Adipocyte (in vitro differentiated cells): ENCODE measurements at regions not wholly inside any gene's neighbourhood (a gene's known extent, or its start where the extent isn't known, plus 50 kb on each side); places are given as distances from the start of the nearest gene placed in this dataset.

Source experiments
- DNase-seq: peaks from one replicate; pipeline ENCODE4 v3.0.0-alpha.2; 2015; ENCODE audit warnings: low read depth
- H3K27me3 ChIP-seq: replicated peaks from 2 replicates; pipeline ENCODE4 v1.7.0; 2013; ENCODE audit warnings: mild to moderate bottlenecking, low read length, moderate library complexity; ENCODE audit not compliant: control insufficient read depth, insufficient read depth
- H3K36me3 ChIP-seq: 2 replicates; pipeline ENCODE4 v1.7.0; 2013; ENCODE audit warnings: low read length, mild to moderate bottlenecking, moderate library complexity; ENCODE audit not compliant: control insufficient read depth, insufficient read depth, severe bottlenecking
- H3K4me1 ChIP-seq: 2 replicates; pipeline ENCODE4 v1.7.0; 2013; ENCODE audit warnings: mild to moderate bottlenecking, low read length, moderate library complexity; ENCODE audit not compliant: control insufficient read depth, insufficient read depth
- H3K4me3 ChIP-seq: 2 replicates; pipeline ENCODE4 v1.7.0; 2013; ENCODE audit warnings: mild to moderate bottlenecking, low read length, moderate library complexity
- H3K9ac ChIP-seq: 2 replicates; pipeline ENCODE4 v1.7.0; 2013; ENCODE audit warnings: mild to moderate bottlenecking, low read length, moderate library complexity
- H3K9me3 ChIP-seq: 2 replicates; pipeline ENCODE4 v1.7.0; 2013; ENCODE audit warnings: mild to moderate bottlenecking, low read length, moderate library complexity; ENCODE audit not compliant: control insufficient read depth

GRCh38 chr7:67423065-67423464, 426.4 kb downstream of the TYW1 start:
- no peak for DNase-seq
- H3K4me1 ChIP-seq = no peaks in the 10 kb centered on the region

GRCh38 chr7:67426654-67427053, 430.0 kb downstream of the TYW1 start:
- H3K4me3 ChIP-seq = no peak overlapping the region
- H3K4me1 ChIP-seq = no peaks in the 10 kb centered on the region
- DNase-seq = no peak
- H3K9me3 ChIP-seq = no peaks in the 10 kb centered on the region
- H3K9ac ChIP-seq = no peak overlapping the region
- no peaks in the 10 kb centered on the region for H3K27me3 ChIP-seq
- H3K36me3 ChIP-seq = no peaks in the 10 kb centered on the region

More at GRCh38 chr7:67423065-67423464, 426.4 kb downstream of the TYW1 start:
- Histone ChIP-seq H3K27me3 (no peaks in the 10 kb centered on the region), H3K9ac (no peak overlapping the region), H3K36me3 (no peaks in the 10 kb centered on the region), H3K9me3 (no peaks in the 10 kb centered on the region), H3K4me3 (no peak overlapping the region)

- H3K9me3 ChIP-seq = peaks cover 11% of the 10 kb centered on the region
- no peak for DNase-seq
Observed at GRCh38 chr7:67429735-67430134, 433.1 kb downstream of the TYW1 start.

GRCh38 chr7:67432536-67433234, 436.1 kb downstream of the TYW1 start:
- Histone ChIP-seq H3K27me3 (no peaks in the 10 kb centered on the region), H3K4me1 (no peaks in the 10 kb centered on the region), H3K9me3 (peaks cover 11% of the 10 kb centered on the region), H3K9ac (no peak overlapping the region), H3K36me3 (no peaks in the 10 kb centered on the region), H3K4me3 (no peak overlapping the region)
- no peak for DNase-seq

More at GRCh38 chr7:67429735-67430134, 433.1 kb downstream of the TYW1 start:
- H3K27me3 ChIP-seq = no peaks in the 10 kb centered on the region
- H3K9ac ChIP-seq = no peak overlapping the region
- H3K4me3 ChIP-seq = no peak overlapping the region
- no peaks in the 10 kb centered on the region for H3K4me1 ChIP-seq
- no peaks in the 10 kb centered on the region for H3K36me3 ChIP-seq

GRCh38 chr7:67435894-67436535, 439.4 kb downstream of the TYW1 start:
- Histone ChIP-seq H3K4me1 (no peaks in the 10 kb centered on the region), H3K9me3 (peaks cover 11% of the 10 kb centered on the region), H3K27me3 (peaks cover 4% of the 10 kb centered on the region), H3K9ac (no peak overlapping the region), H3K36me3 (no peaks in the 10 kb centered on the region), H3K4me3 (no peak overlapping the region)
- no peak for DNase-seq

- no peak overlapping the region for H3K4me3 ChIP-seq
- peaks cover 5% of the 10 kb centered on the region for H3K9me3 ChIP-seq
- DNase-seq = no peak
Observed at GRCh38 chr7:67438198-67438882, 441.7 kb downstream of the TYW1 start.

GRCh38 chr7:67438913-67439505, 442.4 kb downstream of the TYW1 start:
- no peaks in the 10 kb centered on the region for H3K4me1 ChIP-seq
- H3K9ac ChIP-seq = no peak overlapping the region
- no peaks in the 10 kb centered on the region for H3K36me3 ChIP-seq
- no peak overlapping the region for H3K4me3 ChIP-seq
- H3K9me3 ChIP-seq = no peaks in the 10 kb centered on the region
- no peak for DNase-seq
- H3K27me3 ChIP-seq = peaks cover 4% of the 10 kb centered on the region

More at GRCh38 chr7:67438198-67438882, 441.7 kb downstream of the TYW1 start:
- H3K27me3 ChIP-seq = peaks cover 4% of the 10 kb centered on the region
- no peak overlapping the region for H3K9ac ChIP-seq
- no peaks in the 10 kb centered on the region for H3K36me3 ChIP-seq
- H3K4me1 ChIP-seq = no peaks in the 10 kb centered on the region

GRCh38 chr7:67440321-67440720, 443.7 kb downstream of the TYW1 start:
- Histone ChIP-seq H3K36me3 (no peaks in the 10 kb centered on the region), H3K4me3 (no peak overlapping the region), H3K9me3 (peaks cover 6% of the 10 kb centered on the region), H3K4me1 (no peaks in the 10 kb centered on the region), H3K9ac (no peak overlapping the region), H3K27me3 (peaks cover 4% of the 10 kb centered on the region)
- no peak for DNase-seq

GRCh38 chr7:67445728-67446127, 449.1 kb downstream of the TYW1 start:
- Histone ChIP-seq H3K4me1 (no peaks in the 10 kb centered on the region), H3K27me3 (no peaks in the 10 kb centered on the region), H3K9ac (no peak overlapping the region), H3K9me3 (peaks cover 11% of the 10 kb centered on the region), H3K36me3 (no peaks in the 10 kb centered on the region), H3K4me3 (no peak overlapping the region)
- DNase-seq = no peak

GRCh38 chr7:67447297-67447696, 450.7 kb downstream of the TYW1 start:
- Histone ChIP-seq H3K36me3 (no peaks in the 10 kb centered on the region), H3K4me3 (no peak overlapping the region), H3K9ac (no peak overlapping the region), H3K9me3 (peaks cover 11% of the 10 kb centered on the region), H3K4me1 (no peaks in the 10 kb centered on the region), H3K27me3 (no peaks in the 10 kb centered on the region)
- DNase-seq = no peak

GRCh38 chr7:67448271-67448670, 451.6 kb downstream of the TYW1 start:
- Histone ChIP-seq H3K9ac (no peak overlapping the region), H3K4me1 (no peaks in the 10 kb centered on the region), H3K36me3 (no peaks in the 10 kb centered on the region), H3K4me3 (no peak overlapping the region), H3K27me3 (no peaks in the 10 kb centered on the region), H3K9me3 (peaks cover 11% of the 10 kb centered on the region)
- DNase-seq = no peak
